Suprapubic skin (tissue), 4 donors: ENCODE measurements at regions not wholly inside any gene's neighbourhood (a gene's known extent, or its start where the extent isn't known, plus 50 kb on each side); places are given as distances from the start of the nearest gene placed in this dataset.
"Not testable (repeated sequence)": the region's sequence is repeated elsewhere in the genome, so short reads cannot be mapped to it uniquely, and the experiment has no call there.

ENCODE experiments used
- DNase-seq, 2 donors: peaks; one replicate each; pipeline ENCODE4 v3.0.0-alpha.2; 2019; ENCODE audit warnings: low spot score in 2 of 2
- H3K27ac ChIP-seq: fragments of 200-600 bp; sonication (generic); one replicate; pipeline ENCODE4 v1.5.1; 2019
- H3K27me3 ChIP-seq: fragments of 200-600 bp; sonication (generic); one replicate; pipeline ENCODE4 v1.5.1; 2019
- H3K36me3 ChIP-seq: fragments of 200-600 bp; sonication (generic); one replicate; pipeline ENCODE4 v1.5.1; 2019
- H3K4me1 ChIP-seq: fragments of 200-600 bp; sonication (generic); one replicate; pipeline ENCODE4 v1.5.1; 2019
- H3K4me3 ChIP-seq: fragments of 200-600 bp; sonication (generic); one replicate; pipeline ENCODE4 v1.5.1; 2019; ENCODE audit warnings: mild to moderate bottlenecking
- H3K9me3 ChIP-seq: fragments of 200-600 bp; sonication (generic); one replicate; pipeline ENCODE4 v1.5.1; 2019
- CTCF ChIP-seq, 2 donors: fragments of 200-600 bp in 1 of 2; fragments of 450-650 bp in 1 of 2; sonication (generic) in 1 of 2; IDR thresholded peaks; one replicate each; pipeline ENCODE4 v1.5.1; 2016 to 2019; ENCODE audit warnings: antibody characterized with exemption in 2 of 2, mild to moderate bottlenecking in 1 of 2, moderate library complexity in 1 of 2
- EP300 ChIP-seq: sonication (generic); formaldehyde crosslinking; IDR thresholded peaks from one replicate; pipeline ENCODE4 v1.6.1; 2017; ENCODE audit warnings: antibody characterized with exemption
- POLR2A ChIP-seq, 2 donors: fragments of 450-650 bp; IDR thresholded peaks; one replicate each; pipeline ENCODE4 v1.6.1; 2017; ENCODE audit warnings: antibody characterized with exemption in 2 of 2, mild to moderate bottlenecking in 2 of 2, moderate library complexity in 2 of 2
- POLR2AphosphoS5 ChIP-seq, 3 donors: sonication (generic); formaldehyde crosslinking; IDR thresholded peaks; one replicate each; pipeline ENCODE4 v1.6.1; 2017; ENCODE audit warnings: antibody characterized with exemption in 3 of 3
- WGBS: methylation state at CpG from one replicate; pipeline ENCODE4 v1.1.5; 2018; 5-methylcytosine and 5-hydroxymethylcytosine counted together

DNA sequence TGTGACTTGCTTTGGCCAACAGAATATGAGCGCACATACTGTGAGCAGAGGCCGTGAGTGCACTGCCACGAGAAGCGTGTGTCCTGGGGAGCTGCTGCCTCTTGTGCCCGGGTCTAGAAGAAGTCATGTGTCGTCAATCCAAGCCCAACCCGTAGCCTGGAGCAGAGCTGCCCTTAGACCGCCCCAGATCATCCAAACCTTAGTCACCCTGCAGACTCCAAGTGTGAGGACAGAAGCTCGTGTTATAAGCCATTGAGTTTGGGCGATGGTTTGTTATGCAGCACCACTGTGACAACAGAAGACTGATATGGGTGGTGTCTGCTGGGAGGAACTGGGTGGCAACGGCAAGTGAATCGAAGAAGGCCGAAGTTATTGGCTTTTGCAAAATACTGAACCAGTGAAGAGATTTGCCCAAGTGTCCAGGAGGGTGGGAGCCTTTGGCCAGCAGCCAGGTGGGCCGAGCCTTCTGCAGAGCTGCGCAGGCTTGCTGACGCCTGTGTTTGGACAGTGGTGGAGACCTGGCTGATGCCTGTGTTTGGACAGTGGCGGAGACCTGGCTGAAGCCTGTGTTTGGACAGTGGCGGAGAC, 101.3 kb upstream of the SULF2 start:
- TF ChIP-seq POLR2AphosphoS5 (IDR thresholded peaks at IDR 0.05) (no peak), POLR2A (IDR thresholded peaks at IDR 0.05) (no peak), EP300 (no peak), CTCF (IDR thresholded peaks at IDR 0.05) (no peak)
- Histone ChIP-seq H3K36me3 (no peaks in the 10 kb centered on the region), H3K4me1 (no peaks in the 10 kb centered on the region), H3K27ac (no peak overlapping the region), H3K9me3 (no peaks in the 10 kb centered on the region), H3K27me3 (peaks cover 7% of the 10 kb centered on the region), H3K4me3 (no peak overlapping the region)
- 95% methylated on average over 15 of the region's 18 CpGs for WGBS
- no peak for DNase-seq

GRCh38 chr20:47885909-47886453, 100.7 kb upstream of the SULF2 start:
- Histone ChIP-seq H3K36me3 (no peaks in the 10 kb centered on the region), H3K27me3 (peaks cover 7% of the 10 kb centered on the region), H3K4me1 (no peaks in the 10 kb centered on the region), H3K27ac (no peak overlapping the region), H3K9me3 (no peaks in the 10 kb centered on the region), H3K4me3 (no peak overlapping the region)
- no peak for DNase-seq
- 94% methylated on average over 8 of the region's 8 CpGs for WGBS
- no peak for TF ChIP-seq POLR2A (IDR thresholded peaks at IDR 0.05)
- no peak for TF ChIP-seq EP300
- TF ChIP-seq CTCF (IDR thresholded peaks at IDR 0.05), result no peak
- TF ChIP-seq POLR2AphosphoS5 (IDR thresholded peaks at IDR 0.05), result no peak

GRCh38 chr20:47883940-47884339, 98.7 kb upstream of the SULF2 start:
- 70% methylated on average over 1 of the region's 1 CpG for WGBS
- H3K4me3 ChIP-seq, H3K27ac ChIP-seq, H3K36me3 ChIP-seq, H3K9me3 ChIP-seq, H3K4me1 ChIP-seq, H3K27me3 ChIP-seq, DNase-seq: not testable (repeated sequence)

DNA sequence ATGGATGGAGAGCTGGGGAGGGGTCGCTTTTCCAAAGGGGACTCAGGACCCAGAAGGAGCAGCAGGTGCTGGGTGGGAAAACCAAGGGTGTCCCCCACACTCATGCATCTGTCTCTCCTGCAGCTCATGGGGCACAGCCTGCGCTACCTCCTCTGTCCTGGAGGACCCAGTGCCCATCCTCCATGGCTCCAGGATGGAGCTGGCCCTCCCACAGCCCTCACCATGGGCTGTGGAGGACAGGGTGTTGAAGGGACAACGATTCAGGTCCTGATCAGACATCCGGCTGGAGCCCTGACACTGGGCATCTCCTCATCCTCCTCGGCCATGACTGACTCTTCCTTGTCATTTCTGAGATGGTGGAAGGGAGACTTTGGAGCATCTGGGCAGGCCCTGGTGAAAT, 97.9 kb upstream of the SULF2 start:
- H3K4me1 ChIP-seq, result no peaks in the 10 kb centered on the region
- no peaks in the 10 kb centered on the region for H3K36me3 ChIP-seq
- H3K9me3 ChIP-seq, result no peaks in the 10 kb centered on the region
- 76% methylated on average over 4 of the region's 5 CpGs for WGBS
- peaks cover 3% of the 10 kb centered on the region for H3K27me3 ChIP-seq
- H3K4me3 ChIP-seq, result no peak overlapping the region
- DNase-seq, result no peak
- TF ChIP-seq POLR2A (IDR thresholded peaks at IDR 0.05) (no peak), POLR2AphosphoS5 (IDR thresholded peaks at IDR 0.05) (no peak), EP300 (no peak)
- H3K27ac ChIP-seq, result no peak overlapping the region

DNA sequence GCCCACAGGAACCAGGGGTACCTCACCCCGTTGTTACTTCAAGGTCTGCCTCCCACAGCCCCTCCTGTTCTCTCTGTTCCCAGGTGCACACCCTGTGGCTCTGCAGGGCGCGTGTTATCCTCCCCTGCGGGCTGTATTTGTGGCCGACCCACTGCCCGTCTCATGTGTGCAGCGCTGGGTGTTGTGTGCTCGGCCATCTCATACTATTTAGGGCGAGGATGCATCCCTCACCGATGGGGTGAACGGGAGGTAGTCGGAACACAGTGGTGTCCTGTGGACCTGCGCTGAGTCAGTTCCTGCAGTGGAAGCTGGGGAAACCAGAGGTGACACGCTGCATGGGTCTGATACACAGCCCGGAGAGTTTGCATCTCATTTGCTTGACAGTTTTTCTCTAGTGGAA, 94.5 kb upstream of the SULF2 start:
- no peaks in the 10 kb centered on the region for H3K4me1 ChIP-seq
- H3K27ac ChIP-seq, result no peak overlapping the region
- H3K4me3 ChIP-seq, result no peak overlapping the region
- DNase-seq, result no peak
- TF ChIP-seq CTCF (IDR thresholded peaks at IDR 0.05) (no peak), EP300 (no peak), POLR2AphosphoS5 (IDR thresholded peaks at IDR 0.05) (no peak), POLR2A (IDR thresholded peaks at IDR 0.05) (no peak)
- no peaks in the 10 kb centered on the region for H3K27me3 ChIP-seq
- no peaks in the 10 kb centered on the region for H3K36me3 ChIP-seq
- WGBS, result 94% methylated on average over 13 of the region's 15 CpGs
- H3K9me3 ChIP-seq, result no peaks in the 10 kb centered on the region

- Histone ChIP-seq H3K27me3 (no peaks in the 10 kb centered on the region), H3K27ac (no peak overlapping the region), H3K36me3 (no peaks in the 10 kb centered on the region), H3K4me1 (no peaks in the 10 kb centered on the region), H3K9me3 (no peaks in the 10 kb centered on the region), H3K4me3 (no peak overlapping the region)
- no peak for DNase-seq
- TF ChIP-seq POLR2AphosphoS5 (IDR thresholded peaks at IDR 0.05) (no peak), POLR2A (IDR thresholded peaks at IDR 0.05) (no peak), CTCF (IDR thresholded peaks at IDR 0.05) (no peak), EP300 (no peak)
- WGBS, result 65% methylated on average over 6 of the region's 6 CpGs
Observed at GRCh38 chr20:47878601-47879027, 93.3 kb upstream of the SULF2 start.
